ENCODE measurements at regions not wholly inside any gene's neighbourhood (a gene's known extent, or its start where the extent isn't known, plus 50 kb on each side); places are given as distances from the start of the nearest gene placed in this dataset.

DNA sequence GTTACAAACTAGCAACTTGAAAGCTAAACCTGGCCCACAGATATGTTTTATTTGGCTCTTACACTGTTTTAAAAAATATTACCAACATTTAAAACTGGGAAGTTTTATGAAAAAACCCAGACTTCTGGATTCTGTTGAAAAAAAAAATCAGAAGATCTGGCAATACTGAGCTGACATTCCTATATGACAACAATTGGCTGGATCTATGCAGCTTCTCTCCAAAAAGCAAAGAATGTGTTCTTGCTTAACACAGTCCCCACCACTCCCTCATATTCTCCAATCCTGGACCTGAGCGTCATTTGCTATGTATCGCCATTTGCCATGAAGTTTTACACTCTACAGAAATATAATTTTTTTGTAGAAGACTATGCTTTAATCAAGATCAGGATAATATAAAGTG, 859.6 kb downstream of the LTN1 start:
- TF ChIP-seq, protein P1, sequence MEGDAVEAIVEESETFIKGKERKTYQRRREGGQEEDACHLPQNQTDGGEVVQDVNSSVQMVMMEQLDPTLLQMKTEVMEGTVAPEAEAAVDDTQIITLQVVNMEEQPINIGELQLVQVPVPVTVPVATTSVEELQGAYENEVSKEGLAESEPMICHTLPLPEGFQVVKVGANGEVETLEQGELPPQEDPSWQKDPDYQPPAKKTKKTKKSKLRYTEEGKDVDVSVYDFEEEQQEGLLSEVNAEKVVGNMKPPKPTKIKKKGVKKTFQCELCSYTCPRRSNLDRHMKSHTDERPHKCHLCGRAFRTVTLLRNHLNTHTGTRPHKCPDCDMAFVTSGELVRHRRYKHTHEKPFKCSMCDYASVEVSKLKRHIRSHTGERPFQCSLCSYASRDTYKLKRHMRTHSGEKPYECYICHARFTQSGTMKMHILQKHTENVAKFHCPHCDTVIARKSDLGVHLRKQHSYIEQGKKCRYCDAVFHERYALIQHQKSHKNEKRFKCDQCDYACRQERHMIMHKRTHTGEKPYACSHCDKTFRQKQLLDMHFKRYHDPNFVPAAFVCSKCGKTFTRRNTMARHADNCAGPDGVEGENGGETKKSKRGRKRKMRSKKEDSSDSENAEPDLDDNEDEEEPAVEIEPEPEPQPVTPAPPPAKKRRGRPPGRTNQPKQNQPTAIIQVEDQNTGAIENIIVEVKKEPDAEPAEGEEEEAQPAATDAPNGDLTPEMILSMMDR (IDR thresholded peaks at IDR 0.05), result no peak
- no peak for TF ChIP-seq POLR2A (IDR thresholded peaks at IDR 0.05)
- TF ChIP-seq POLR2AphosphoS5 (IDR thresholded peaks at IDR 0.05), result no peak
- TF ChIP-seq EP300 (IDR thresholded peaks at IDR 0.05; ENCODE audit: low read depth), result no peak

Measured in transverse colon (tissue), 4 donors.